Loucy (cell line): ENCODE measurements at regions not wholly inside any gene's neighbourhood (a gene's known extent, or its start where the extent isn't known, plus 50 kb on each side); places are given as distances from the start of the nearest gene placed in this dataset.

Experiments used
- H2AFZ ChIP-seq: fragments of 200-600 bp; sonication (generic); 2 replicates; pipeline ENCODE4 v1.6.0; 2016; ENCODE audit warnings: antibody characterized with exemption, mild to moderate bottlenecking, low read length, moderate library complexity
- H3F3A ChIP-seq: fragments of 200-600 bp; 2 replicates; pipeline ENCODE4 v1.6.0; 2016; ENCODE audit warnings: antibody characterized with exemption, low read depth, mild to moderate bottlenecking
- H3K27me3 ChIP-seq: fragments of 200-600 bp; sonication (generic); 2 replicates; pipeline ENCODE4 v1.6.1; 2014; ENCODE audit warnings: low read length, mild to moderate bottlenecking; ENCODE audit not compliant: insufficient read depth, poor library complexity, severe bottlenecking
- H3K36me3 ChIP-seq: fragments of 200-600 bp; sonication (generic); 2 replicates; pipeline ENCODE4 v1.6.1; 2016; ENCODE audit warnings: low read length; ENCODE audit not compliant: insufficient read depth
- H3K4me1 ChIP-seq: fragments of 200-600 bp; sonication (generic); 2 replicates; pipeline ENCODE4 v1.5.1; 2014; ENCODE audit warnings: low read length, mild to moderate bottlenecking; ENCODE audit not compliant: insufficient read depth, poor library complexity, severe bottlenecking
- H3K4me2 ChIP-seq: fragments of 200-600 bp; sonication (generic); 2 replicates; pipeline ENCODE4 v1.6.0; 2014; ENCODE audit warnings: antibody characterized with exemption, low read length, low read depth, mild to moderate bottlenecking; ENCODE audit not compliant: poor library complexity, severe bottlenecking
- H3K4me3 ChIP-seq: fragments of 200-600 bp; sonication (generic); 2 replicates; pipeline ENCODE4 v1.5.1; 2014; ENCODE audit warnings: low read length, mild to moderate bottlenecking, mixed read lengths; ENCODE audit not compliant: poor library complexity, severe bottlenecking
- H3K79me2 ChIP-seq: fragments of 200-600 bp; sonication (generic); 2 replicates; pipeline ENCODE4 v1.6.1; 2014; ENCODE audit warnings: low read length; ENCODE audit not compliant: insufficient read depth
- H3K9ac ChIP-seq: fragments of 200-600 bp; sonication (generic); 2 replicates; pipeline ENCODE4 v1.6.0; 2014; ENCODE audit warnings: mild to moderate bottlenecking, low read depth, low read length, moderate library complexity; ENCODE audit not compliant: poor library complexity, severe bottlenecking
- H3K9me2 ChIP-seq: fragments of 200-600 bp; sonication (generic); replicated peaks from 2 replicates; pipeline ENCODE4 v1.6.1; 2016; ENCODE audit warnings: low read depth, low read length, mixed read lengths
- H3K9me3 ChIP-seq: fragments of 200-600 bp; sonication (generic); 2 replicates; pipeline ENCODE4 v1.6.1; 2014; ENCODE audit warnings: mild to moderate bottlenecking, antibody characterized with exemption, low read length, low read depth; ENCODE audit not compliant: insufficient read depth
- H4K20me1 ChIP-seq: fragments of 200-600 bp; sonication (generic); 2 replicates; pipeline ENCODE4 v1.6.0; 2014; ENCODE audit warnings: antibody characterized with exemption, low read length, mild to moderate bottlenecking; ENCODE audit not compliant: insufficient read depth, poor library complexity, severe bottlenecking
- EZH2phosphoT487 ChIP-seq: fragments of 200-600 bp; IDR thresholded peaks from 2 replicates; pipeline ENCODE4 v1.6.1; 2018; ENCODE audit warnings: antibody characterized with exemption, mild to moderate bottlenecking, moderate library complexity, borderline replicate concordance
- TF ChIP-seq, protein P1 (sequence below): fragments of 200-600 bp; sonication (generic); conservative IDR thresholded peaks from 2 replicates; pipeline ENCODE4 v1.5.1; 2014; ENCODE audit warnings: mild to moderate bottlenecking, antibody characterized with exemption, low read length

DNA sequence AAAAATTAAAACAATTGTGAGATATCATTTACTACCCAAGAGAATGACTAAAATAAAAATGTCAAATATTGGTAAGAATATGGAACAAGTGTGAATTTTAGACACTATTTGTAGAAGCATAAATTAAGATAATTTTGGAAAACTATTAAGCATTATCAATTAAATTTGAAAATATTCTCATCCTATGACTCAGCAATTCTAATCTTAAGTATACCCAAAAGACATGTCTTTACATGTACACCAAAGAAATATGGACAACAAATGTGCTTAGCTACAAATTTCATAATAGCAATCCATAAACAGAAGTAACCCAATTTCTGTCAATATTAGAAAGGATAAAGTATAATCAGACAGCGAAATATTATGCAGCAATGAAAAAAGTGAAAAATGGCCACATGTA is 1032.2 kb upstream of the SEMA6D start:
- Histone ChIP-seq H3K9me3 (0 out of 2 replicates have a peak, but pooled peaks cover 3% of the 10 kb centered on the region), H3K4me3 (no peak overlapping the region), H2AFZ (no peak overlapping the region), H4K20me1 (no peaks in the 10 kb centered on the region), H3K36me3 (no peaks in the 10 kb centered on the region), H3K4me2 (no peak overlapping the region), H3F3A (no peaks in the 10 kb centered on the region), H3K9me2 (no peaks in the 10 kb centered on the region), H3K79me2 (no peaks in the 10 kb centered on the region), H3K9ac (no peak overlapping the region), H3K4me1 (no peaks in the 10 kb centered on the region), H3K27me3 (no peaks in the 10 kb centered on the region)
- TF ChIP-seq EZH2phosphoT487, result no peak
- TF ChIP-seq, protein P1, sequence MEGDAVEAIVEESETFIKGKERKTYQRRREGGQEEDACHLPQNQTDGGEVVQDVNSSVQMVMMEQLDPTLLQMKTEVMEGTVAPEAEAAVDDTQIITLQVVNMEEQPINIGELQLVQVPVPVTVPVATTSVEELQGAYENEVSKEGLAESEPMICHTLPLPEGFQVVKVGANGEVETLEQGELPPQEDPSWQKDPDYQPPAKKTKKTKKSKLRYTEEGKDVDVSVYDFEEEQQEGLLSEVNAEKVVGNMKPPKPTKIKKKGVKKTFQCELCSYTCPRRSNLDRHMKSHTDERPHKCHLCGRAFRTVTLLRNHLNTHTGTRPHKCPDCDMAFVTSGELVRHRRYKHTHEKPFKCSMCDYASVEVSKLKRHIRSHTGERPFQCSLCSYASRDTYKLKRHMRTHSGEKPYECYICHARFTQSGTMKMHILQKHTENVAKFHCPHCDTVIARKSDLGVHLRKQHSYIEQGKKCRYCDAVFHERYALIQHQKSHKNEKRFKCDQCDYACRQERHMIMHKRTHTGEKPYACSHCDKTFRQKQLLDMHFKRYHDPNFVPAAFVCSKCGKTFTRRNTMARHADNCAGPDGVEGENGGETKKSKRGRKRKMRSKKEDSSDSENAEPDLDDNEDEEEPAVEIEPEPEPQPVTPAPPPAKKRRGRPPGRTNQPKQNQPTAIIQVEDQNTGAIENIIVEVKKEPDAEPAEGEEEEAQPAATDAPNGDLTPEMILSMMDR, result no peak

DNA sequence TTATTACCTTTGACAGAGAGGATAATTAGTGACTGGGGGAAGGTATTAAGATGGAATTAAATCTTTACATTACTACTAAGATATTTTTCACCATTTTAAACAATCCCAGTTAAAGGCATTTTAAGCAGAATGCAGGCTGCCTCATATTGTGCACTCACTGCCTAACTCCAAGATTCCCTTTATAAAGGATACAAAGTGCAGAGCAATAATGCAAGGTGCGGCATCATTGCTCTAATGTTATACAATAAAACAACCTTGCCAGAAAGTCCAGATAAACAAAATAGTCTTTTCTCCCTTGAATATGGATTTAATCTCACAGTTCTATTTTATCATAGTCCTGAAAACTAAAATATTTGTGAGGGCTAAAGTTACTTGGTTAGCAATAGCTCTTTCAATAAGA is 1031.6 kb upstream of the SEMA6D start:
- no peaks in the 10 kb centered on the region for H3F3A ChIP-seq
- H3K36me3 ChIP-seq, result no peaks in the 10 kb centered on the region
- H2AFZ ChIP-seq, result no peak overlapping the region
- no peaks in the 10 kb centered on the region for H3K79me2 ChIP-seq
- H3K9ac ChIP-seq, result no peak overlapping the region
- no peak overlapping the region for H3K4me3 ChIP-seq
- TF ChIP-seq EZH2phosphoT487, result no peak
- TF ChIP-seq, protein P1, result no peak
- H3K27me3 ChIP-seq, result no peaks in the 10 kb centered on the region
- H3K9me3 ChIP-seq, result 0 out of 2 replicates have a peak, but pooled peaks cover 3% of the 10 kb centered on the region
- no peak overlapping the region for H3K4me2 ChIP-seq
- H3K4me1 ChIP-seq, result no peaks in the 10 kb centered on the region
- H4K20me1 ChIP-seq, result no peaks in the 10 kb centered on the region
- no peaks in the 10 kb centered on the region for H3K9me2 ChIP-seq

DNA sequence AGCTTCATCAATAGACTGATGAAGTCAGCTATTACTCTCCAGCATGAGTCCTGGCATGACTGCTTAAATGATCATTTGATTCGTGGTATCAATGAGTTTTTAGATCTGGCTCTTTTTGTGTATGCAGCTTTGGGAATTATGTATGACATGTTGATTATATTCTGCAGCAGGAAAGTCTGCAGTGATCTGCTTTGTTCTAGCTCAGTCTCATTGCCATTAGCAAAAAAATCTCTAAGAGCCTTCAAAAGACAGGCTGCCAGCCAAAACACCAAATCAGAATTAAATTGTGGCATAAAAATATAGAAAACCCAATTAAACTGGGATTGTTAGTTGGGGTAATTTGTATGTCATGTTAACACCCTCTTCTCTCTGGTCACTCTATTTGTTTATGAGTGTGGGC is 1021.0 kb upstream of the SEMA6D start:
- no peaks in the 10 kb centered on the region for H3K27me3 ChIP-seq
- H2AFZ ChIP-seq, result no peak overlapping the region
- no peaks in the 10 kb centered on the region for H3K9me2 ChIP-seq
- no peak for TF ChIP-seq EZH2phosphoT487
- TF ChIP-seq, protein P1, result no peak
- H4K20me1 ChIP-seq, result no peaks in the 10 kb centered on the region
- H3K9ac ChIP-seq, result no peak overlapping the region
- no peak overlapping the region for H3K4me3 ChIP-seq
- H3F3A ChIP-seq, result no peaks in the 10 kb centered on the region
- H3K4me2 ChIP-seq, result no peak overlapping the region
- no peaks in the 10 kb centered on the region for H3K36me3 ChIP-seq
- no peaks in the 10 kb centered on the region for H3K9me3 ChIP-seq
- H3K79me2 ChIP-seq, result no peaks in the 10 kb centered on the region
- no peaks in the 10 kb centered on the region for H3K4me1 ChIP-seq
